ENCODE measurements at regions not wholly inside any gene's neighbourhood (a gene's known extent, or its start where the extent isn't known, plus 50 kb on each side); places are given as distances from the start of the nearest gene placed in this dataset.
"Not testable (repeated sequence)": the region's sequence is repeated elsewhere in the genome, so short reads cannot be mapped to it uniquely, and the experiment has no call there.

GRCh38 chr13:75961911-75962310 is 325.8 kb downstream of the LMO7 start:
- intact Hi-C loops (cut with DNase I), result no loop called here

GRCh38 chr13:75960538-75960994 is 324.4 kb downstream of the LMO7 start:
- no peak for DNase-seq (ENCODE audit: low spot score)
- intact Hi-C loops (cut with DNase I), result no loop called here

More at GRCh38 chr13:75961911-75962310, 325.8 kb downstream of the LMO7 start:
- no peak for DNase-seq (ENCODE audit: low spot score)

GRCh38 chr13:75959861-75960481 is 323.8 kb downstream of the LMO7 start:
- intact Hi-C loops (cut with DNase I), result no loop called here
- DNase-seq (ENCODE audit: low spot score), result no peak

- intact Hi-C loops (cut with DNase I); DNase-seq (ENCODE audit: low spot score): not testable (repeated sequence)
Observed at GRCh38 chr13:75953589-75953988, 317.5 kb downstream of the LMO7 start.

GRCh38 chr13:75947448-75947847 is 311.3 kb downstream of the LMO7 start:
- DNase-seq (ENCODE audit: low spot score), result no peak
- intact Hi-C loops (cut with DNase I), result no loop called here

- no peak for DNase-seq (ENCODE audit: low spot score)
- intact Hi-C loops (cut with DNase I), result no loop called here
Observed at GRCh38 chr13:75946536-75947284, 310.6 kb downstream of the LMO7 start.

GRCh38 chr13:75945841-75946482 is 309.8 kb downstream of the LMO7 start:
- intact Hi-C loops (cut with DNase I), result no loop called here
- DNase-seq (ENCODE audit: low spot score), result no peak

GRCh38 chr13:75938811-75939560 is 302.9 kb downstream of the LMO7 start:
- intact Hi-C loops (cut with DNase I), result no loop called here
- no peak for DNase-seq (ENCODE audit: low spot score)

GRCh38 chr13:75936791-75937190 is 300.7 kb downstream of the LMO7 start:
- DNase-seq (ENCODE audit: low spot score), result no peak
- intact Hi-C loops (cut with DNase I), result no loop called here

GRCh38 chr13:75935805-75936204 is 299.7 kb downstream of the LMO7 start:
- no peak for DNase-seq (ENCODE audit: low spot score)
- intact Hi-C loops (cut with DNase I), result no loop called here

GRCh38 chr13:75934889-75935288 is 298.8 kb downstream of the LMO7 start:
- DNase-seq (ENCODE audit: low spot score), result no peak
- intact Hi-C loops (cut with DNase I), result no loop called here

GRCh38 chr13:75932636-75933035 is 296.5 kb downstream of the LMO7 start:
- intact Hi-C loops (cut with DNase I), result no loop called here
- no peak for DNase-seq (ENCODE audit: low spot score)

- intact Hi-C loops (cut with DNase I), result no loop called here
- no peak for DNase-seq (ENCODE audit: low spot score)
Observed at GRCh38 chr13:75931116-75931515, 295.0 kb downstream of the LMO7 start.

GRCh38 chr13:75929076-75929475 is 292.9 kb downstream of the LMO7 start:
- DNase-seq (ENCODE audit: low spot score), result no peak
- intact Hi-C loops (cut with DNase I), result loop anchor here (10.0 kb wide), 1 partner anchor 226 kb away; no protein-coding TSS in a partner anchor

- DNase-seq (ENCODE audit: low spot score), result no peak
- intact Hi-C loops (cut with DNase I), result loop anchor here (10.0 kb wide), 1 partner anchor 228 kb away; no protein-coding TSS in a partner anchor
Observed at GRCh38 chr13:75927183-75927669, 291.1 kb downstream of the LMO7 start.

- no peak for DNase-seq (ENCODE audit: low spot score)
- intact Hi-C loops (cut with DNase I), result loop anchor here (10.0 kb wide), 1 partner anchor 234 kb away; no protein-coding TSS in a partner anchor
Observed at GRCh38 chr13:75920536-75920935, 284.4 kb downstream of the LMO7 start.

- DNase-seq (ENCODE audit: low spot score), result no peak
- intact Hi-C loops (cut with DNase I), result loop anchor here (10.0 kb wide), 1 partner anchor 235 kb away; no protein-coding TSS in a partner anchor
Observed at GRCh38 chr13:75919660-75920199, 283.6 kb downstream of the LMO7 start.

- no peak for DNase-seq (ENCODE audit: low spot score)
- intact Hi-C loops (cut with DNase I), result no loop called here
Observed at GRCh38 chr13:75915066-75915465, 278.9 kb downstream of the LMO7 start.

GRCh38 chr13:75913925-75914324 is 277.8 kb downstream of the LMO7 start:
- intact Hi-C loops (cut with DNase I), result no loop called here
- no peak for DNase-seq (ENCODE audit: low spot score)

Measured in cardiac septum (tissue), 1 donor.